ENCODE measurements at regions not wholly inside any gene's neighbourhood (a gene's known extent, or its start where the extent isn't known, plus 50 kb on each side); places are given as distances from the start of the nearest gene placed in this dataset.
"Not testable (repeated sequence)": the region's sequence is repeated elsewhere in the genome, so short reads cannot be mapped to it uniquely, and the experiment has no call there.

DNA sequence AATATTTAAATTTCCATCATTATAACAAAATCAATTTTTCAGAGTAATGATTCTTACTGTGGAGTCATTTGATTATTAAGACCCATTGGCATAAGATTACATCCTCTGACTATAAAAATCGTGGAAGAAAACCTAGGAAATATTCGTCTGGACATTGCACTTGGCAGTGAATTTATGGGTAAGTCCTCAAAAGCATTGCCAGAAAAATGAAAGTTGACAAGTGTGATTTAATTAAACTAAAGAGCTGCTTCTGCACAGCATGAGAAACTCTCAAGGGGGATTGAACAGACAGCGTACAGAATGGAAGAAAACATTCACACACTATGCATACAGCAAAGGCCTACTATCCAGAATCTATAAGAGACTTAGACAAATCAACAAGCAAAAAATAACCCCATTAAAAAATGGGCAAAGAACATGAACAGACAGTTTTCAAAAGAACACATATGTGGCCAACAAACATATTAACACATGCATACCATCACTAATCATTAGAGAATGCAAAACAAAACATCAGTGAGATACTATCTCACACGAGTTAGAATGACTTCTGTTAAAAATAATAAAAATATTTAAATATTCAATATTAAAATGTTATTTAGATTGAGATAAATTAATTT is 111.4 kb downstream of the CCDC74A start:
- DNase-seq (ENCODE audit: low spot score) = not testable (repeated sequence)

DNA sequence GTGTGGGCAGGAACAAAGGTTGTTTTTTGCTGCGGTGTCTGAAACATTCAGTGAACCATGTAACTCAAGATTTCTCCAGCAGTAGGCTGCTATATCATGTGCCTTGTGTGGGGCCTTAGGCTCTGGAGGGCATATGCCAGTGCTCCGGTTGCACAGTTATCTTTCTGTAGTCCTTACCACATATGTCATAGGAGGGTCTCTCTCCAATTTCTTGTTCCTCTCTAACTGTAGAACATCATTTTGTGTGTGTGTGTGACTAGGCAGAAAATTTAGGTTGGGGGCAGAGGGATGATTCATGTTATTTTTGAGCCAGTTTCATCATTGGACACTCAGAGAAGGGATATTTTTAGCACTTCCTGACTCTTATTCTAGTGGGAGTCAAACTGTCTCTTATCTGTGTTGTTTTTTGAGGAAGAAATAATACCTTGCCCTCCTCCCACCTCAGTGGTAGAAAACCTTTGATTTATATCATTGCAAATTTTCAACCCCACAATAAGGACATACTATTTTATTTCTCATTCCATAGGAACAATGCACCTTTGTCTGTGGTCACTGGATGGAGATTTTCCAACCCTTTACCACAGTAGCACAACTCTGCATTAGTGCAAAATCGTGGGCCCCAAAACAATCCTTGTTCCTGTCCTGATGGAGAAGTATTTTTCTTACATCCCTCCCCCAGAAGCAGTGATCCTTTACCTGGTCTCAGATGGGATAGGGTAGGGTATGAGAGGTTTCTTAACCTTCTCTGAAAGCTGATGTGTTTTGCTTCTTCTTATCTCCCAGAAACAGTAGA is 113.9 kb downstream of the CCDC74A start:
- no peak for DNase-seq (ENCODE audit: low spot score)

DNA sequence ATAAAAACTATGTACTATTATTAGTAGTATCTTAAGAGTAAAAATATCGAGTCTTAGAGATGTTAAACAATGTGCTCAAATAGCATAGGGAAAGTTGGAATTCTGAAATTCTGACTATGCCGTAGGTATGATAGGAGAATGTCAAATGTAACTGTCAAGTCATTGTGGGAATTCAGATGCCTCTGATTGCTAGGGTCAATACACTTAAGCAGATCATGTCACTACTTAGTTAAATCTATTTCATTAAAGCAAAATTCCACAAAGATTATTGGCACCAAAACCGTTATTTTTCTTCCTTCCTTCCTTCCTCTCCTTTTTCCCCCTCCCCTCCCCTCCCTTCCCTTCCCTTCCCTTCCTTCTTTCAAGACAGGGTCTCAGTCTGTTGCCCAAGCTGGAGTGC is 115.5 kb downstream of the CCDC74A start:
- DNase-seq (ENCODE audit: low spot score) = not testable (repeated sequence)

DNA sequence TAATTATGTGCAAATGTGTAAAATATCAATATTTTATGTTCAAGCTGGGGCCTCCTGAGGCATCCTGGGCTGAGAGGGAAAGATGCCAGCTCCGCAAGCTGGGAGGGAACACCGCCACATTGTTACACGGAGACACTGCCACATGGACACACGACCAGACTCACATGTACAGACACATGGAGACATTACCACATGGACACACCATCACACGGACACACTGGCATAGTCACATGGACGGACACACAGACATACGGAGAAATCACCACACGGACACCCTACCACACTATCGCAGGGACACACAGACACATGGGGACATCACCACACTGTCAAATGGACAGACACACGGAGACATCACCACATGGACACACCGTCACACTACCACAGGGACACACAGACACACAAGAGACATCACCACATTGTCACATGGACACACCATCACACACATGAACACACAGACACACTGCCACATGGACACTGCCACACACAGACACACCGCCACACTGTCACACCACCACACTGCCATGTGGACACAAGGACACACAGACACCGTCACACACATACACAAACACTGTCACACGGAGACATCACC is 117.6 kb downstream of the CCDC74A start:
- no peak for DNase-seq (ENCODE audit: low spot score)

DNA sequence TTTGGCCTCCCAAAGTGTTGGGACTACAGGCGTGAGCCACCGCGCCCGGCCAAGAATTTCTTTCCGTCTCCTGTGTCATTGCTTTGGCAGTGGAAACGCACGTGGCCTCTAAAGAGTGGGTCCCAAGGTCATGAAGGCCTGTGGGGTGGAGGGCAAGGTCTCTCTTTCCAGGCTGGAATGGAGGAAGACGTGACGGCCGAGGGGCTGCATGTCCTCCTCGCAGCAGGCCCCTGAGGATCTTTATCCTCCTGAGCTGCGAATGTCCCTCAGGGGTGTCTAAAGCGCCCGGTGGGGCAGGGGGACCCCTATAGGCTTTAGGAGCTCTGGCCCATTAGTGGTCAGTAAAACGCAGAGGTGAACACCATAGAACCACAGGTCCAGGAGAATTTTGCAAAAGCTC is 118.5 kb downstream of the CCDC74A start:
- DNase-seq (ENCODE audit: low spot score) = not testable (repeated sequence)

DNA sequence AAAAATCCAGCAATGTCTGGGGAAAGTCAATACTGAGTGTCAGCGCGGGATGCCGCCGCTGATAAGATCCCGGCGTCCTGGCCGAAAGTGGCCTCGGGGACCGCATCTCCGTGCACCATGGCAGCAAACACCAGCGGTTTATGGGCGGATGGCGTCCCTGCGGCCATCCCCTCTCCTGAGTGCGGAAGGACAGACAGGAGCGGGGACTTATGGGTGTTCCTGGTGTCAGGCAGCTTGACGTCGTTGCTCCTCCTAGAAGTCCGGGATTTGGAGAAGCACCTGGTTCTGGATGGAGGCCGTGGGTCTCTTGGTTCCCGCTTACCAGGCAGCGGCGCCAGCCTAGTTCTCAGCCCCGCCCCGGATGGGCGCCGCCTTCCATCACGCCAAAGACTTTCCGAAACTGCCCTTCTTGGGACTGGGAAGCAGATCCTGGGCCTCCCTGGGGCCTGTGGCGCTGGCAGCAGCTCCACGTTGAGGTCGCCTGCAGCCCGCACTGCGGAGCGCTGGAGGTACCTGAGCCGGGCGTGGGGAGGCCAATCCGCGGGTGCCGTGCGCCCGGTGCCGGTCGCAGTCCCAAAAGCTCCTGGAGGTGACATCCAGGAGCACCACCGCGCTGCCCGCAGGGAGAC is 119.1 kb downstream of the CCDC74A start:
- no peak for DNase-seq (ENCODE audit: low spot score)

DNA sequence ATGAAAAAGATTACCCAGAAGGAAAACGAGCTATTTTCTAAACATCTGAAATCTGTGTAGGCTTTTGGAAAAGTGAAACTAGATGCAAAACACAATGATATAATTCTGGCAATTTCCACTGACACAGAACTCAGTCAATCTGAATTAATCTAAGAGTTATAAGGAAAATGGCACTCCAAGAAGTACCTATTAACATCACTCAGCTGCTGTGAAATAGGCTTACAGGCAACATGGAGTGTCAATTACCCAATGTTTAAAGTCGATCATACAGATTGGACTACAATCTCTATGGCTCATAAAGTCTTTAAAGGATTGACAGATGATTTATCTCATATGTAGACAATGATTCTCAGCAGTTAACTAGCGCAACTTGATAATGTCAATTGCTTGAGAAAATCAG is 120.9 kb downstream of the CCDC74A start:
- not testable (repeated sequence) for DNase-seq (ENCODE audit: low spot score)

DNA sequence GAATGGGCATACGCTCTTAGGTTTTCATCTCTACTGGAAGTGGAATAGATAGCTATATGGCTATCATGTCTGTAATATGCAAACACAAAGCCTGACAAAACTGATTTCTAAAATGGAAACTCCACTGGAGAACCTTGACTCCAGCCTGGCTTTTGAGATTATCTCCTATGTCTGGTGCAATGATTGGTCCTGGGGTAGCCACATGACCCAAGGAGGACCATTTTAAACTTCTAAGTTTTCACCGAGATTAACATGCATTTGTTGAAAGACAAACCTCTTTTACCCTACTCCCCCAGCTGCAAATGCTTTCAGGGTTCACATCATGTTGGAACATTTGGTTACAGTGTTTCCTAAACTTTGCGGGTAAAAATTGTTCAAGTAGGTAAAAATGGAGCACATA is 124.6 kb downstream of the CCDC74A start:
- DNase-seq (ENCODE audit: low spot score) = not testable (repeated sequence)

DNA sequence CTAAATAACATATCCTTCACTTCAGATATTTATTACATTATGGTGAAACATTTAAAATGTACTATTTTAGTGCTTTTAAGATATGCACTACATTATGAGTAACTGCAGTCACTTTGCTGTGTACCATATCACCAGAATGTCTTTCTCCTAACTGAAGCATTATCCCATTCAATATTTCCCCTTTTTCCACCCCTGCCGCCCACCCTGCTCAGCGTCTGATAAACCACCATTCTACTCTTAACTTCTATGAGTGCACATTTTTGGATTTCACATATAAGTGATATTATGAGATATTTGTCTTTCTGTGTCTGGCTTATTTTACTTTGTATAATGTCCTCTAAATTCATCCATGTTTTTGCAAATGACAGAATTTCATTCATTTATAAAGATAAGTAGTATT is 126.4 kb downstream of the CCDC74A start:
- not testable (repeated sequence) for DNase-seq (ENCODE audit: low spot score)

DNA sequence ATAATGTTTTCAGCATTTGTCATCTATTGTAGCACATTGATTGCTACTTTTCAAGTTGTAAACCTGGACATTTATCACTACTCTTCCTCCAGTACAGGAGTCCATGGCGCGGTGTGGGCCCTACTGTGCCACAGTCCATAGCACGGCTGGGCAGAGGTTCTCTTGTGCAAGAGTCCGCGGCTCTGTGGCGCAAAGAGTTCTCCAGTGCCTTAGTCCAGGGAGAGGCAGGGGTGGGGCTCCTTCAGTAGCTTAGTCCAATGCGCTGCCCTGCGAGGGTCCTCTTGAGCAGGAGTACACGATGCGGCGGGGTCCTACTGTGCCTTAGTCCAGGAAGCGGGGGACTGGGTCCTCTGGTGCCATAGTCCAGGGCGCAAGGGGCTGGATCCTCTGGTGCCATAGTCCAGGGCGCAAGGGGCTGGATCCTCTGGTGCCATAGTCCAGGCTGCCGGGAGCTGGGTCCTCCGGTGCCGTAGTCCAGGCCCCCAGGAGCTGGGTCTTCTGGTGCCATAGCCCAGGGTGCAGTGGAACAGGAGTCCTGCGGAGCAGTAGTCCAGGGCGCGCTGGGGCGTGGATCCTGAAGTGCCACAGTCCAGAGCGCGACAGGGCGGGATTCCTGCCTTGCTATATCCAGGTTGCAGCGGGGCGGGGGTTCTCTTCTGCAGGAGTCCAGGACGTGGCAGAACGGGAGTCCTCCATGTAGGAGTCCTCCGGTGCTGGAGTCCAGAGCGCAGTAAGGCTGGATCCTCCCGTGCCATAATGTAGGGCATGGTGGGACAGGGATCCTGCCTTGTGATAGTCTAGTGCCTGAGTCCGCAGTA is 129.3 kb downstream of the CCDC74A start:
- DNase-seq (ENCODE audit: low spot score) = no peak

DNA sequence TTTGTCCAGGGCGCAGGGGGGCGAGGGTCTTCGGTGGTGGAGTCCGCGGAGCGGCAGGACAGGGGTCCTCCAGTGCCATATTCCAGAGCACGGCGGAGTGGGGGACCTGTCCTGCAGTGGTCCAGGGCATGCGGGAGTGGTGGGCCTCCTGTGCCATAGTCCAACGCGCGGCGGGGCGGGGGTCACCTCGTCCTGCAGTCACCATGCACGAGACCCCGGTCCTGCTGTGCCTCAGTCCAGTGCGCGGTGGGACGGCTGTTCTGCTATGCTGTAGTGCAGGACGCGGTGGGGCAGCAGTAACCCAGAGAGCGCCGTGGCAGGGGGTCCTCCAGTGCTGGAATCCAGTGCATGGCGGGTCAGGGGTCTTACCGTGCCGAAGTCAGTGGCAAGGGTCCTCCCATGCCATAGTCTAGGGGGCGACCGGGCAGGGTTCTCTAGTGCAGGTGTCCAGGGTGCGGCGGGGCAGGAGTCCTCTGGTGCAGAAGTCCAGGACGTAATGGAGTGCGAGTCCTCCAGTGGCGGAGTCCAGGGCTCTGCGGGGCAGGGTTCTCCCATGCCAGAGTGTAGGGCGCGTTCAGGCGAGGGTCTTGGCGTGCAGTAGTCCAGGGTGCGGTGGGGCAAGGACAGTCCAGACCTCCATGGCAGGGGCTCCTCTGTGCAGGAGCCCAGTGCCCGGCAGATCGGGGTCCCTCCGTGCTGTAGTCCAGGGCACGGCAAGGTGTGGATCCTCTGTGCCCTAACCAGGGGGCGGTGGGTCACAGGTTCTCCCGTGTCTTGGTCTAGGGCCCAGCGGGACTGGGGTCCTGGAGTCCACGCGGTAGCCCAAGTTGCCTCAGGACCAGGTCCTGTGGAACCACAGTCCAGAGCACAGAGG is 130.4 kb downstream of the CCDC74A start:
- no peak for DNase-seq (ENCODE audit: low spot score)

DNA sequence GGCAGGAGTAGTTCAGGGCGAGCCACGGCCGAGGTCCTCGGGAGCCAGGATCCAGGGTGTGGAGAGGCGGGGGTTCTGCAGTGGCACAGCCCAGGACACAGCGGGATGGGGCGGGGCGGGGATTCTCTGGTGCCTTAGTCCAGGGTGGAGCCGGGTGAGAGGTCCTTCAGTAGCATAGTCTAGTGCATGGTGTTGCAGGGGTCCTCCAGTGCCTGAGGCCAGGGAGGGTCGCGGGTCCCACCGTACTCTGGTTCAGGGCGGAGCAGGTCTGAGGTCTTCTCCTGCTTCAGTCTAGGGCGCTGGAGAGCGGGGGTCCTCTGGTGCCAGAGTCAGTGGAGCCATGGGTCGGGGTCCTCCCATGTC is 131.1 kb downstream of the CCDC74A start:
- DNase-seq (ENCODE audit: low spot score) = no peak

DNA sequence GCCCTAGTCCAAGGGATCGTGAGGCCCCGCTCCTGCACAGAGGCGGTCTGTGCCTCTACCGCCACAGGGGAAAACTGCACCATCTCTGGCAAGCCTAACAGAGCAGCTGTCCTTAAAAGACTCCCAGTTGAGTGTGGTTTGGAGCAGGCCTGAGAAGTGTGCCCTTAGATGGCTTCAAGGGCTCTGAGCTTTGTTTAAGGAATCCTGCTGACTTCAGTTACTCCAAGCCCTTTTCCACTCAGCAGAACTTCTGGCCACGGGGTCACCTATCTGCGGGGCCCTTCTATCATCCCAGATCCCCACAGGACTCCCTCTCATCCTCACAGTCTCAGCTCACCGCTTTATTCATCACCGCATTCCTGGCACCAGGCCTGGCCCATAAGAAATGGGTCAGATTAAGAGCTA is 131.5 kb downstream of the CCDC74A start:
- DNase-seq (ENCODE audit: low spot score) = no peak

DNA sequence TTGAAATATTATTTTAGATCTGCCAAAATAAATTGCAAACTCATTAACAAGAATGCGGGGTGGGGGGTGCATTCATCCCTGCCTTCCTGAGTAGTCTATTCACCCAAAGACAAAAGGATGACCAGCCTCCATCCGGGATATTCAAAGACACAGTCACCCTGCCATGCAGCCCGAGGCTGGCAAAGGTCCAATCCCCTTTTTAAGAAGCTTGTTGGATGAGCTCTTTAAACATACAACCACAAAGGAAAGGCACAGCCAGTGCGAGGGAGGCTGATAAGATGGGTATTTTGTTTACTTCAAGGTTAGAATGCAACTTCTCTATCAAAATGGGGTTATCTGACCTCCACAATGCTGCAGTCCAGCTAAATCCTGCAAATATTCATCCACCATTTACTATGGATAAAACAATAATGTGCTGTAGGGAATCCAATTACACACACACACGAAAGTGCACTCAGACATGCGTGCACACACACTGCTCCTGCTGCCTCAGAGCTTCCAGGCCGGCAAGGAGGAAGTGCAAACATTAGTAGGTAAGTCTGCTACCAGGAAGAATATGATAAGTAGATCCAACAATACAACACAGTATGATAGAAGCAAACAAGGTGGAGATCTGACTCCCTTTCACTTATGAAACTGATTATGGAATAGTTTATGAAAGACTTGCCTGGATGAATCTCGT is 133.6 kb downstream of the CCDC74A start:
- not testable (repeated sequence) for DNase-seq (ENCODE audit: low spot score)

DNA sequence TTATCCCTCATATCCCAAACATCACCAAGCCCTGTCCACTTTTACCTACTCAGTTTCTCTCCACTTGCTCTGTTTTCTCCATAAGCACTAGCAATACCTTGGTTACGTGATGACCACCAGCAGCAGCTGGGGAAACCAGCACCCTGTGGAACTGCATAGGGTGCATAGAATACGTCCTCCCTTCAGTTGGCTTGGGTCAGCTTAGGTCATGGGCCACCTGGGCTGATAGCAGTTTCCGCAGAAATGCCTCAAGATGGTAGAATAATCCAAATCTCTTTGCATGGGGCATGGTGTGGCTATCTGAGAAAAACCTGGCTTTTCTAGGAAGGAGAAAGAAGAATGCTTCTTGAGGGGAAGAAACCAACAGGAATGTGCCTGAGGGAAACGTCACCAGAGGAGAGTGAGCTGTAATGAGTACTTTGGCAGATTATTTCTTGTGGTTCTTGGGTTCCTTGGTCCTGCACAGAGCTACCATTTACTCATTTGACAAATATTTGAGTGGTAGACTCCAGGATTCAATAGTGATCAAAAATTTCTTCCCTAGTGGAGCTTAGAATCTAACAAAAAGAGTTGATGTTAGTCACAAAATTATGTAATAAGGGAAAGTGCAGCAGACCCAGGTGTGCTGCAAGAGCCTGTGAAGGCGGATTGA is 134.3 kb downstream of the CCDC74A start:
- DNase-seq (ENCODE audit: low spot score) = not testable (repeated sequence)

DNA sequence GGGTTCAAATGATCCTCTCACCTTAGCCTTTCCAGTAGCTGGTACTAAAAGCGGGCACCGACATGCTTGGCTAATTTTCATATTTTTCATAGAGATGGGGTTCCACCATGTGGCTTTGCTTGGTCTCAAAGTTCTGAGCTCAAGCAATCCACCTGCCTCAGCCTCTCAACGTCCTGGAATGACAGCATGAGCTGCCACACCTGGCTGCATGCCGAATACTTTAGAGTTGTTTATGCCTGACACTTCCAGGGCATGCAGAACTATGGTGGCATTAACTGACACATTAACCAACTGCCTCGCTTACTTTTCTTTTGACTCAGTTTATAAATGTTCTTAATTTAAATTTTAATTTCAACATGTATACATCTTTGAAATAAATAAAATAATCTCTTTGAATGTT is 135.8 kb downstream of the CCDC74A start:
- DNase-seq (ENCODE audit: low spot score) = not testable (repeated sequence)

DNA sequence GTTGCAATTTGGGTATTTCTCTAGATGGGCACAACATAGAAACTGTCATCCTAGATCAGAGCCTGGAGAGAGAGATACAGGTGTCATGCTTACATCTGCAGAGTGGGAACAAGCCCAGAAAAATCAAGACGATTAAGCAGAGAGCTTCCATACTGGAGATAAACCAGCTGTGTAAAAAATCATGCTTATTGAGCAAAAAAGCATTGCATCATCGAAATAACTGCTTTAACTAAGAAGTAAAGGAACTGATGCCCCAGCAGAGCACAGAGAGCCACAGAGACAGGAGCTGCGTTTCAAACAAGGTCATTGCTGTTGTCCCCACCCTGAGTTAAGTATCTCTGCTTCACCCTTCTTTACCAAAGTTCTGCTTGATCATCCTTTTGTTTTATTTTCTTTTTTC is 138.0 kb downstream of the CCDC74A start:
- not testable (repeated sequence) for DNase-seq (ENCODE audit: low spot score)

DNA sequence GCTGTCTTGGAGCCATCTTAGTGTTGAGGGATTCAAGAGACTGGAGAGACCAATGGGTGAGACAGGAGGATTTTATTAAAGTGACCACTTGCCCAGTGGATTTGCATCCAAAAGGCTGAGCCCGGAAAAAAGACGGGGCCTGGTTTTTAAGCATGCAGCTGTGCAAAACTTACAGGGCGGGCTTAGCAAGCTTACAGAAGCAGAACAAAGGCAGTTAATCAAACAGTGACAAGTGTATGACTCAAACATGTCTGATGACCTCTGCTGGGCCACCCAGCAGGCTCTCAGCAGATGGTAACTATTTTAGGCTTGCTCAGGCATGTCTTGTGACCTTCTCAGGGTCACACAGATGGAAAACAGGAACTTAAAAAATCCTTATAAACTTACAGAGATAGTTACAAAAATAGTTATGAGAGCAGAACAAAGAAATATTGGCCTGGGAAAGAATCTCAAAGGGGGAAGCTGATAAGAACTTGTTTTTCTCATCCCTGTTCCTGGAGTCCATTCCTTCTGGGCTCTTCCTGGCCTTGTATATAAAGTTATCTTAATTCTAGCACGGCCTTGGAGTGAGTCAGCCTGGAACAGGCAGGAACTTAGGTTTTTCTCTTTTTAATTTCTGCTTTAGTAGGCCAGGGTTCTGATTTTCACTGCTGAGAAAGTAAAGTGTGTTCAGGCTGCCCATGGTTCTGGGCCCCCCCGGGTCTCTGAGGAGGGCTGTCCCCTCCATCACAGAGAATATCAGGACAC is 141.3 kb downstream of the CCDC74A start:
- DNase-seq (ENCODE audit: low spot score) = not testable (repeated sequence)

DNA sequence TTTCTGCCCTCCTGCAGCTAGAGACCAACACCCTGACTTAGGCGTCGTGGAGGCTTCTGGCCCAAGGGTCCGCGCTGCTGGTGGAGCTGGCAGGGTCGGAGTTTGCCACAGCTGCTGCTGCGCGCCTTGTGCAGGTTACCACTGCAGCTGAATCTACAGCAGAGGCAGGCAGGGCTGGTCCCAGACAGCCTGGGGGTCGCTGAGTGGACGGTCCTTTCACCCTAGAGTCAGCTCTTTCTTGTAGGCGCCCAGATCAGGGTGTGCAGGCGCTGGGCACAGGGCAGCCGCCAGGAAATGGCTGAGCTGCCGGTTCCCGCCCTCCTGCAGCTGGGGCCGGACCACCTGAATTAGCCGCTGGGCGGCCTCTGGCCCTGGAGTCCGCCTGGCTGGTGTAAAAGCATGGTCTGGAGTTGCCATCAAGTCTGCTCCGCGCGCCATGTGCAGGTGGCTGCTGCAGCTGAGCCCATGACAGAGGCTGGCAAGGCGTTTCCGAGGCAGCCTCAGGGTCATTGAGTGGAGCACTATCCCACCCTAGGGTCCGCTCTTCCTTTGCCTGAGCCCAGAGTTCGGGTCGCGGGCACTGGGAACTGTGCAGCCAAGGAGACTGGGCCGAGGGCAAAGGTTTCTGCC is 144.3 kb downstream of the CCDC74A start:
- not testable (repeated sequence) for DNase-seq (ENCODE audit: low spot score)

Data from left forelimb (tissue), 1 donor.